ENCODE measurements at regions not wholly inside any gene's neighbourhood (a gene's known extent, or its start where the extent isn't known, plus 50 kb on each side); places are given as distances from the start of the nearest gene placed in this dataset.

- FAIRE-seq (no peak), DNase-seq (ENCODE audit: extremely low spot score, insufficient read length, low read depth) (no peak)
These were observed 61.2 kb upstream of the TRABD2B start for GRCh38 chr1:48058135-48059025.

- peak; percentile 5 for FAIRE-seq
- no peak for DNase-seq (ENCODE audit: extremely low spot score, insufficient read length, low read depth)
These were observed 60.1 kb upstream of the TRABD2B start for GRCh38 chr1:48057249-48057648.

GRCh38 chr1:48055876-48056764 lies 58.9 kb upstream of the TRABD2B start:
- DNase-seq (ENCODE audit: extremely low spot score, insufficient read length, low read depth) (no peak), FAIRE-seq (no peak)

GRCh38 chr1:48054232-48054631 lies 57.0 kb upstream of the TRABD2B start:
- FAIRE-seq (no peak), DNase-seq (ENCODE audit: extremely low spot score, insufficient read length, low read depth) (no peak)

GRCh38 chr1:48052923-48053291 lies 55.7 kb upstream of the TRABD2B start:
- DNase-seq (ENCODE audit: extremely low spot score, insufficient read length, low read depth) (no peak), FAIRE-seq (no peak)

GRCh38 chr1:48051466-48052126 lies 54.4 kb upstream of the TRABD2B start:
- no peak for FAIRE-seq
- DNase-seq (ENCODE audit: extremely low spot score, insufficient read length, low read depth), result no peak

- DNase-seq (ENCODE audit: extremely low spot score, insufficient read length, low read depth) (no peak), FAIRE-seq (no peak)
These were observed 52.8 kb upstream of the TRABD2B start for GRCh38 chr1:48049823-48050535.

GRCh38 chr1:48048980-48049379 lies 51.8 kb upstream of the TRABD2B start:
- FAIRE-seq (no peak), DNase-seq (ENCODE audit: extremely low spot score, insufficient read length, low read depth) (no peak)

- FAIRE-seq, result no peak
These were observed 50.9 kb upstream of the TRABD2B start for GRCh38 chr1:48048064-48048463.

GRCh38 chr1:48047116-48047515 lies 49.9 kb upstream of the TRABD2B start:
- FAIRE-seq (no peak), DNase-seq (ENCODE audit: extremely low spot score, insufficient read length, low read depth) (no peak)

More at GRCh38 chr1:48048064-48048463, 50.9 kb upstream of the TRABD2B start:
- no peak for DNase-seq (ENCODE audit: extremely low spot score, insufficient read length, low read depth)
